ENCODE measurements at regions not wholly inside any gene's neighbourhood (a gene's known extent, or its start where the extent isn't known, plus 50 kb on each side); places are given as distances from the start of the nearest gene placed in this dataset.

DNA sequence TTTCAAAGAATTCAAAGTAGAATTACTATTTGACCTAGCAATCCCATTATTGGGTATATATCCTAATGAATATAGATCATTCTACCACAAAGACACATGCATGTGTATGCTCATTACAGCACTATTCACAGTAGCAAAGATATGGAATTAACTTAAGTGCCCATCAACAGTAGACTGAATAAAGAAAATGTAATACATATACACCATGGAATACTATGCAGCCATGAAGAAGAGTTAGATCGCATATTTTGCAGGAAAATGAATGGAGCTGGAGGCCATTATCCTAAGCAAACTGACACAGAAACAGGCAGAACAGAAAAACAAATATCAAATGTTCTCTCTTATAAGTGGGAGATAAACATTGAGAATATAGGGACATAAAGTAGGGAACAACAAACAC, 519.2 kb upstream of the REG3G start:
- no peak for DNase-seq

DNA sequence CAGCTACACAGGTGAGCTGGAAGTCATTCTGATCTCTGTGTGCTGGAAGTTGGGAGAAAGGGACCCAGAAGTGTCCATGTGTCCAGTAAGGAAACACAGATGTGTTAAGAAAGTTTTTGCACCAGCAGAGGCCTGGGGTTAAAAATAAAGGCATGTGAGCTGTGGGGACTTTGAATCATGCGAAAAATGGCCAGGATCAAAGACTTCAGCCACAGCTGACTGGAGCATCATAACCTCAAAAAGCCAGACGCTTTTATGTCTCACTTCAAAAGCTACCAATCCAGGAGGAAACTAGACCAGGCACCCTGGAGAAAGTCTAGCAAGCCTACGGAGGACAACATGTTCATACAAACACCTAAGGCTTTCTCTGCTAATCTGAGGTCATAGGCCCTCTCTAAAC, 503.6 kb upstream of the REG3G start:
- no peak for DNase-seq

DNA sequence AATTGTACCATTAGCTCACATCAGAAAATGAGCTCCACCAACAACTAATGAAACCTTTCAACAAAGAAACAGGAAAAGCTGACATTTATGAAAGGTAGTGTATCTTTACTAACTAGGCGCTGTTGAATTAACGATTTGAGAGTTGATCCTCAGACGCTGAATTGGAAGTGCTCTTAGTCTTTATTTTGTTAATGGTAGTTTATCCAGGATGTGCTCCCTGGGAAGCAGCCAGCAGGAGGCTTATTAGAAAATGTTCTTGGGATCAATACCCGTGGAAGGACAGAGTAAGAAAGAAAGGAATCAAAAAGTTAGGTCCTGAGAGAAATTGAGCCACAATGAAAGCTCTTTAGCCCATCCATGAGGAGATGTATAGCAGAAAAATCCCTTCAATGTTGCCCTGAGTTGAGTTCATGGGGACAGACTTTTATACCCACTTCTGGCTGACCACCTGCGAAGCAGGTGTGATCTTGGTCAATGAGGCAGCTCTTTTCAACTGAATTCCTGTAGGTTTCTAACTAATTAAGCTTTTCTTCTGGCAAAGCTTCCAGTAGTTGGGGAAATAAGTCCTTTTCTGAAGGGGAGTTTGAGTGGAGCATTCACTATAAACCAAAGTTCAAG, 492.6 kb upstream of the REG3G start:
- DNase-seq = no peak

DNA sequence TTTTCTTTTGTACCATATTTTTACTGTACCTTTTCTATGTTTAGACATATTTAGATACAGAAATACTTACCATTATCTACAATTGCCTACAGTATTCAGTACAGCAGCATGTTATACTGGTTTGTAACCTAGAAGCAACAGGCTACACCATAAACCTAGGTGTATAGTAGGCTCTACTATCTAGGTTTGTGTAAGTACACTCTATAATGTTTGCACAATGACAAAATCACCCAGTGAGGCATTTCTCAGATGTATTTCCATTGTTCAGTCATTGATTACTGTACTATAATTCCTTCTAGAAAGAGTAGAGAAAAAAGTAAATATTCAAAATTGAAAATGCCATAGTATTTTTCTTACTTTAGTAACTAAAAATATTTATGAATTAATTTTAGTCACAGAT, 490.1 kb upstream of the REG3G start:
- DNase-seq = no peak

DNA sequence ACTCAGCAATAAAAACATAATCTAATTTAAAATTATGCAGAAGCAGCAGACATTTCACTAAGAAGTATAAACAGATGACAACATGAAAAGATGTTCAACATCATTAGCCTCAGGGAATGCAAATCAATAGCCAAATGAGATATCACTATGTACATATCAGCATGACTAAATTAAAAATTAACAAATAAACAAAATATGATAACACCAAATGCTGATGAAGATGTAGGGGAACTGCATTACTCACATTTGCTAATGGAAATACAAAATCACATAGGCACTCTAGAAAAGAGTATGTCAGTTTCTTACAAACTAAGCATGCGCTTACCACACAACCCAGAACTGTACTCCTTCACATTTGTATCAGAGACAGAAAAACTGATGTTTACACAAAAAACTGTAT, 487.2 kb upstream of the REG3G start:
- DNase-seq = no peak

DNA sequence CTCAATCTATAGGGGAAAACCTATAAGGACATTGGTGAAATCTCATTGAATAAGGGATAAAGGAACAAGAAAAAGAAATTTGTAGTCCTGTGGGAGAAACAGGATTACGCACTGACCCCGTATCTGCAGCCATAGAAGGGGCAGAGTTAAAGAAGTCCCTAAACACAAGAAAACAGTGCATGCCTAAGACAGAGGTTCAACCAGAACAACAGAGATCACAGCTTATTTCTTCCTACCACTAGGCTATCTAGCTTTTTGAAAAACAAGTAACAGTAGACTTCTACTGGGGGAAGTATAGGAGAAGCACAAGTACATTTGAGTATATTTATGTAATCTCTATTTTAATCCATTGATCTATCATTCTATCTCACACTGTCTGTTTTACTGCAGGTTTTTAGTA, 485.2 kb upstream of the REG3G start:
- no peak for DNase-seq

DNA sequence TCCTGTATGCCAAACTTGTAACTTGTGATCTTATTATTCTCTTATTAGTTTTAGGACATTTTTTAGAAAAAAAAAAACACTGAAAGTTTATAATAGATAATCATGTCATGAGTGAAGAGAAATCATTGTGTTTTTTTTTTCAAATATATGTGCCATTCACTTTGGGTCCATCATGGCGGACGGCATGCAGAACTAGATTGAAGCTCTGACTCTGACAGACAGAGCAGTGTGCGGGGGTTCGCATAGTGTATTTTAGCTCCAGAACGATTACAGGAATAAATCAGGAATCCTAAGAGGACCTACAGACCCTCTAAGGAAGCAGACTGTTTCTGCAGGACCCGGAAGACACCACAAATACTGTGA, 484.4 kb upstream of the REG3G start:
- no peak for DNase-seq

DNA sequence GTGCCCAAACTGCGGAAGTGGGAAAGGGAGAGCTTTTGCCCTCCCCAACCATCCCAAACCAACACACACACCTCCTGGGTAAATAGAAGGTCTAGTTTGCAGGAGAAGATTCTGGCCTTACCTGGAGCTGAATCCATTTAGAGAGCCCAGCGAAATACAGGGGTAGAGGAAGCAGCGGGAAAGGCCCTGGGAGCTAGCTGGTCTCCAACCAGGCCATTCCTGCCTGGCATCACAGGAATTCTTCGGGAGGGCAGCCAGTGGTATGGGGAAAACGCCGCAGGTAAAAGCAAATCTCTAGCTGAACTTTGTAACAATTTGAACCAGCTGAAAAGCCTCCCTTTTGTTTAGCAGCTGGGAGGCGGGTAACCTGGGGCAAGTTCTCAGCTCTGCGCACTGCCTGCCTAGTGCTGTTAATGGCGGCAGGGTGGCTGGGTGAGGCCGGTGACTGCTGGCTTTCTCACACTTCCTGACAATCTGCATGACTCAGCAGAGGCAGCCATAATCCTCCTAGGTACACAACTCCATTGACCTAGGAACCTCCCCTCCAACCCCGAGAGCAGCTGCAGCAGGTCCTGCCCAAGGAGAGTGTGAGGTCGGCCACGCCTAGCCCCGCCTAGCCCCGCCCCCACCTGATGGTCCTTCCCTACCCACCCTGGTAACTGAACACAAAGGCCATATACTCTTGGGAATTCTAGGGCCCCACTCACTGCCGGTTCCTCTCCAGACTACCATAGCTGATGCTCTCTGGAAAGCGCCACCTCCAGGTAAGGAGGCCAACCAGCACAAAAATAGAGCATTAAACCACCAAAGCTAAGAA, 483.8 kb upstream of the REG3G start:
- DNase-seq = no peak

DNA sequence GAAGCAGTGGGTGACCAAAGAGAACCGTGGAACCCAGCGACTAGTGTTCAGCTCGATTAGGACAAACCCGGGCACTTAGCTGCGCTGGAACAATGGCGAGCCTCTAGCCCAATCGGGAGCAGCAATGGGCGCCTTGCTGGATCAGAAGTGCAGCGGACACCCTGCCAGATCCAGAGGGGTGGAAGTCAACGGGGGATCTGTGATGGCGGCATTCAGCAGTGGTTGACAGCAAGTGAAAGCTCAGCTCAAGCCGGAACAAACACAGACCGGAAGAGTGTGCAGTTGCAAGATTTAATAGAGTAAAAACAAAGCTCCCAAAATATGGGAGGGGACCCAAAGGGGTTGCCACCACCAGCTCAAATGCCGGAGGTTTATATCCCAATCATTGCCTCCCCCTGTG, 478.7 kb upstream of the REG3G start:
- DNase-seq = no peak

DNA sequence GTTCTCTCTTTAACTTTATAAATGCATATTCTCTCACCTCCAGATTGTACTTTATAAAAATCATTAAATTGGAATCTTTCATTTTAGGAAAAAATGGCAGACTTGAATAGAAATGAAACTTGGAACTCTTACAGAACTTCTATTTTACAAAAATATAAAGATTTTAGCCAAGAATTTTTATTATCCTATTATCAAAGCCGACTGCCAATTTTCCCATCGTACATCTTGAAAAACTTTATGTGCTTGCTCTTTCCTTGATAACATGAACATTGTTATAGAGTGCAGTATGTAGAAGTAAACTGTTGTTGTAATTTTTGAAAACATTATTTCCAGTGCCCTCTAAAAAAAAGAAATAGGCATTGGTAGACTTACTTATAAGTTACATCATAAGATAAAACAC, 475.7 kb upstream of the REG3G start:
- DNase-seq = no peak

DNA sequence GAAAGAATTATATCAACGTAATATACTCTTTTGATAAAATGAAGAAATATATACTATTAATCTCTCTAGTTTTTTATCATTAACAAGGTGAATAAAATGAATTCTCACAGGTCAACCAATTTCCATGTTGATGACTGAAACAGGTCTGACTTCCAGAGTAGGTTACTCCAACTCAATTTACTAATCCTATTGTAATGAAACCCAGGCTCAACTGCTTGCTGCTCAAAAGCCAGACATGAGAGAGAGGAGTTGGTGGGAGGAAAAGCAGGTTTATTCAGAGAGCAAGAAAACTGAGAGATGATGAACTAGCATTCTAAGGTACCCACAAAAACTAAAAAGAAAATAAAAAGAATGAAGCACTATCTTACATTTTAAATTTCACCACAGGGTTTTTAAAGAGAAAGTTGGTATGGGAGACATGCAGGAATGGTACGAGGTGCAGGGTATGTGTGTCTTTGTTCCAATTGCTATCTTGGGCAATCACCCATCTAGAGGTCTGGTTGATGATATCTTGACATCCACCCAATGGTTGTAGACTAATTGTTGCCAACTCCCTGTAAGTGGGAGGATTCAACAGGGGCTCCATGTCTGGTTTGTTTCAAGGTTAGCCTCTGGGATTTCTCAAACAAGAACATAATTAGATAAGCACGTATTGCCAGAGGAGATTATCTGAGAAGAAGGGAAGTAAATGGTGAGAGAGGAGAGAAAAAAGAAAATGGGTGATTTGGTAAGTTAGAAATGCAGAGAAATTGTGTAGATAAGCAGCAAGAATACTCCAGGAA, 471.4 kb upstream of the REG3G start:
- DNase-seq = no peak

DNA sequence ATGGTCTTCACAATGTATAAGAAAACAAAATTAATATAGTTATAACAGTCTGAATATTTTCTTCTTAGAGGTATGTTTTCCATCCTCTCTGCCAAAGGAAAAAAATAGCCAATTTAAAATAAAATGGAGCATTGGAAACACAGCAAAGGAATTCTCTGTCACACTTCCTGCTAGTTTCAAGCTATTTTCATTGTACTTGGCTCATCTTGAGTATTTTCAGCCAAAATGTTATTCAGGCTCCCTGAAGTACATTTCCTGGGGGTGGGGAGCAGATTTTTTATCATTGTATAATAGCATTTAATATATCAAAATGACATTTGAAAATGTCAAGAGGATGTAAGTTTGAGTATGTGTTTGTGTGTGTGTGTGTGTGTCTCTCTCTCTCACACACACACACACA, 463.6 kb upstream of the REG3G start:
- no peak for DNase-seq

DNA sequence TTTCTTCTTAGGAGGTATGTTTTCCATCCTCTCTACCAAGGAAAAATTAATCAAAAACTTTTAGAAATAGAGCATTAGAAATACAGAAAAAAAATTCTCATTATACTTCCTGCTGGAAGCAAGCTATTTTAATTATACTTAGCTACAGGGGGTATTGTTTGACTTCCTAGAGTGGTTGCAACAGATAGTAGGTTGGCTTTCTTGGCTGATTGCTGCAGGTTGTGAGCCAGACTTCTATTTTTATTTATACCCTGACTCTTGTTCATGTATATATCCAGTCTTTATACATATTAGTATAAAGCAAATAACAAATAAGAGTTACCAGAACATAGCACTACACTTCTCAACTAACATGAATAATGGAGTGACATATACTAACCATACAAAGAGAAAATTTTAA, 460.8 kb upstream of the REG3G start:
- no peak for DNase-seq

DNA sequence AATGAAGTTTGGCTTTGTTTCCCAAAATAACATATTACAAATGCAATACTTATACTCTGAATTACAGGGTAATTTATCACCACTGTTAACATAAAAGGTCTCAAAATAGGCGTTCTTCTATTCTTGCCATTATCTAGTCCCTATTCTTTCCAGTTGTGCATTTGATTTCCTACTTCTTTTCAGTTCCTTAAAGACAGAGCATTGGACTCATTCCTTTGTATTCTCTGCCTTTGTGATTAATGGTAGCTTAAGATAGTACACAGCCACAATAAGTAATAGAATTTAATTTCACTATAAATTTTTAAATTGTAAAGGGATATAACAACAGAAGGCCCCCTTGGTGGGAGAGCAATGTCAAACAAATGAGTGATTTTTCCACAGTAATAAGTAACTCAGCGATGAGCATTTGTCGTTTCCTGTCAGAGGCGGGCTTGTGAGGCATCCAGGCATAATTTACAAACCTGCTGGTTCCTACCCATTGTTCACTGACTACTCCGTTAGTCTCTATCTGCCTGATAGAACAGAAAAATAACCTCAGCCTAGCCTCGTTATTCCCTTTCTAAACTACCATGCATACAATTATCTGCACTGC, 456.6 kb upstream of the REG3G start:
- no peak for DNase-seq

DNA sequence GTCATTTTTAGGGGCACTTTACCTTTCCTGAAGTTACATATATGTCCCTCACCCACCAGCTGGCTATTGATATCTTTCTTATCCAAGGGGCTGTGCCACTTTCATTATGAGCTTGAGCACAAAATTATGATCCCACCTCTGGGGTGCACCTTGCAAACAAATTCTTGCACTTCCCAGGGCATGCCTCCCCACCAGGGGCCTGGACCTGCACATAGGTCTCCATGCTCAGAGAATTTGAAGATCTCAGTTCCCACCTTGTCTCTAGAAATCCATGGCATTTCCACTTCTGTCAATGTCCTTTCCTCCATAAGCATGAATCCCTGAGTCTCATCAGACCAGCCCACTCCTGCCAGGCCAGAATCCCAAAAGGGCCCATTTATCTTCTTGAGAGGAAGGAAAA, 449.1 kb upstream of the REG3G start:
- DNase-seq = no peak

DNA sequence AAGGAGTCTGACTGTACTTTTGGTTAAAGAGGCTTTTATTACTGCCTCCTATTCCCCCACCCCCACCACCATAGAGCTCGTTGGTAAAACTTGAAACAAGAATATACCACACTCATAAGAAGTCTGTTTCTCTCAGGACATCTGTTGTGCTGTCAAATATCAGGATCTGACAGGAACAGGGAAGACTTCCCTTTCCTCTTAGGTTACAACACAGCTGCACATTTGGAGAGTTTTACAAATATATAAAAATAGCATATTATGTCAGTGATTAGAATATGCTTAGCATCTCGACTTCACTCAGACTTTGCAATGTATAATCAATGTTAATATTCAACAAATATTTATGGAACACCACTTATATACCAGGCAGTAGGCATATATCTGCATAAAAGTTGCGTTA, 439.6 kb upstream of the REG3G start:
- DNase-seq = no peak

DNA sequence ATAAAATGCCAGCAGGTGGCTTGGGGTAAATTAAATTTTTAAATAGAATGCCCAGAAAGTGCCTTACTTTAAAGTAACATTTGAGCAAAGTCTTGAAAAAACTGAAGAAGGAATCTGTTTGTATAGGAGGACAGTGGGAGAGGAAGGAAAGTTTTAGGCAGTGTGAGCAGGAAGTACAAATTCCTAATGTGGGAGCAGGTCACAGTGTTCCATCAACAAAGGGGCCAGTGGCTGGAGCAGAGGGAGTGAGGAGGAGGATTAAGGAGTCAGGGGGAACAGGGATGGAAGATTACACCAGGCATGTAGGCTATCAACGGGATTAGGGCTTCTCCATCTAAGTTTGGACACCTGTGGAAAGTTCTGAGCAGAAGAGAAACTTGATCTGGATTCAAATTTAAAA, 439.2 kb upstream of the REG3G start:
- no peak for DNase-seq

DNA sequence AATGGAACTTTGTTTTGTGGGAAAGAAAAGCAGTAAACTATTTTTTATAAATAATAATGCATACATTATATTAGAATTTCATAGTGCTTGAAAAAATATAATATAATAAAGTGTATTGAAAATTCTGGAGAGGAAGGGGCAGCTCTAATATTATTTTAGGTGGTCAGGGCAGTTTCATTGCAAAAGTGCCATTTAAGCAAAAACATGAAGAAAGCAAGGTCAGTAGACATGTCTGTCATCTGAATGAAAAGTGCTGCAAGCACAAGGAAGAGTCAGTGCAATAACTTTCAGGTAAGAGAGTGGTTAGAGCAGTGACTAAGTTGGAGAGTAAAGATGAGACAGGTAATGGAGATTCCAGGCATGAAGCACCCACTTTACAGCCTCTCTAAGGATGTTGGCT, 435.6 kb upstream of the REG3G start:
- no peak for DNase-seq

DNA sequence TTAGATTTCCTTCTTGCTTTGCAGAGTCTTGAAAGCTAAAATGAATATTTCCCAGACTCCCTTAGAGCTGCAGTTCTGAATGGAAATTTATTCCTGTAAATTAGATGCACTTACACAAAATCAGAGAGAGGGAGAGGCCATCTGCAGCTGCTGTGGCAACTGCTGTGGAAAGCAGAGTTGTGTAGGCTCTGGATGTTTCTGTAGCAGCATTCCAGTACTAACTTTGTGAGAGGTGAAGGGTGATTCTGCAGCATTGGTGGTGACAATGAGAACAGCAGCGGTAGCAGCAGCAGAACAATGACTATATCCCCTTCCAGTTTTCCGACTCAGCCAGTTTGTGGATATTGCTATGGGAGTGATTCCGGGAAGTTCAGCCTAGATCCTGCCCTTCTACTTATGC, 433.0 kb upstream of the REG3G start:
- DNase-seq = no peak

DNA sequence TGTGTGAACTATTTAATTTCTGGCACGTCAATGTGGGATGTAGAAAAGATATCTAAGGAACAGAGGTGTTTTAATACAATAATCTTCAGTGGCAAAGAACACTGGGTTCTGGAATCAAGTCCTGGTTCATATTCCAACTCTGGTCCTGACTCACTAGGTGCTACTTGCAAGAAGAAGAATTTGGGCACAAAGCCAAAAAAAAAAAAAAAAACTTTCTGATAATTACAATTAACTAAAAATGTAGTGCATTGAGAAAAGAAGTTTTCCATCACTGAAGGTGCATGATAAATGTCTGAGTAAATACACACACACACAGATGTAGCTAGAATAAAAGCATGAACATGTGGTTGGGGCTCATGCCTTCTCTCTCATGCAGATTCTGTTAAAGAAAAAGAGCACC, 424.4 kb upstream of the REG3G start:
- DNase-seq = no peak

DNA sequence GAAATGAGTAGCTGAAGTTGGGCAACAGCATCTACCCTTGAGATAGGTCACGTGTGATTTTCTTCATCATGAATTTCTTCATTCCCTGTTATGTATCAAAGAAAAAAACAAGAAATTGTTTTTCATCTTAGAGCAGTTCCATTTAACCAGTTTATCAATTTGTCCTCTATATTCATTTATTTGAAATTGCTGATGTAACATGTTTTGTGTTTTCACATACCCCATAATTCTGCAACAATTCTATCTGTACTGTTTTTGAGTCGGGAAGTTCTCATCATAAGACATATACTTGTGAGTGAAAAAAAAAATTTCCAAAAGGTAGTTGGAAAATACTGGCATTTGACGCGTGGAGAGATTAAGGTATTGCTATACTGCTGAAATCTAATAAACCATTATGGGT, 422.6 kb upstream of the REG3G start:
- DNase-seq = no peak

DNA sequence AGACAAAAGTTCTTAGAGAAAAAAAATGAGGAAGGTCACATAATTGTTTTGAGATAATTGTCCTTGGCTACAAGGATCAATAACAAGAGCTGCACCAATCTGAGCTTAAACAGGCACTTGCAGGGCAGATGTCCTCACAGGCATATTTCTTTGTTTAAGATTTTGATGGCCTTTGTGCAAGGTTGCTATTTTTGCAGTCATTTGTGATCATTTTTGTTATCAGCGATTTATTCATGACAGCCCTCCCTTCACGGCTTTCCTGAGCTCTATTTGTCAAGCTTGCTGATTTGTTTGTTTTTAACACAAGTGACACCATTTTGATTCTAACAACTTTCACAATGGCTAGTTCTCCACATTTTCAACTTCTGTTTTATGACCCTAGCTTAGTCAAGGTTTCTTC, 418.6 kb upstream of the REG3G start:
- DNase-seq = no peak

DNA sequence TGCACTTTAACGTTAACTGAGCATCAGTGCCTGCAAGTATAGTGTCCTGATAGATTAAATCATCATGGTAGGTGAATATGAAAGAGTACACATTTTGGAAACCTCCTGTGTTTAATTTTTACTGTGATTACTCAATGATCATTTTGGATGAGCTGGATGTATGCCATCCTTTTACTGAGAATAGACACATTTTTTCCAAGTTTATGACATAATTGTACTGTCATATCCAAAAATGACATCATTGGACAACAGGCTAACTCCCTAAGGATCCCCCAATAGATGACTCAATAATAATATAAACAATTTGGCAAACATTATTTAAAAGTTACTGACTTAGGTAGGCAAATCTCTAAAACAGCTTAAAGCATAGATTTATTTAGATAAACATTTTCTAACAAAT, 410.8 kb upstream of the REG3G start:
- DNase-seq = no peak

DNA sequence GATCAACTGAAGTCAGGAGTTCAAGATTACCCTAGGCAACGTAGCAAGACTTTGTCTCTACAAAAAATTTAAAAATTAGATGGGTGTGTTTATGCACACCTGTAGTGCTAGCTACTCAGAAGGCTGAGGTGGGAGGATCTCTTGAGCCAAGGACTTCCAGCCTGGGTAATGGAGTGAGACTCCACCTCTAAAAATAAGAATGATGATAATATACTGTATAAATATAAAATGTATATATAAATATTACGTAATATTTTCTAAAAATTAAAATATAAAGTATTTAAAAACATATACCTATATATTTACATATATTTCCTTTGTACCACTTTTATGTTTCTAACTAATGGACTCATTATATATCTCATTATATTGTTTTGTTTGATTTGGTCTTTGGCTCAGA, 409.5 kb upstream of the REG3G start:
- DNase-seq = no peak

Data from NCI-H1417 treated with DMSO at 0.1 percent for 48 hours (cell line).